ENCODE measurements at regions not wholly inside any gene's neighbourhood (a gene's known extent, or its start where the extent isn't known, plus 50 kb on each side); places are given as distances from the start of the nearest gene placed in this dataset.
"Not testable (repeated sequence)": the region's sequence is repeated elsewhere in the genome, so short reads cannot be mapped to it uniquely, and the experiment has no call there.

DNA sequence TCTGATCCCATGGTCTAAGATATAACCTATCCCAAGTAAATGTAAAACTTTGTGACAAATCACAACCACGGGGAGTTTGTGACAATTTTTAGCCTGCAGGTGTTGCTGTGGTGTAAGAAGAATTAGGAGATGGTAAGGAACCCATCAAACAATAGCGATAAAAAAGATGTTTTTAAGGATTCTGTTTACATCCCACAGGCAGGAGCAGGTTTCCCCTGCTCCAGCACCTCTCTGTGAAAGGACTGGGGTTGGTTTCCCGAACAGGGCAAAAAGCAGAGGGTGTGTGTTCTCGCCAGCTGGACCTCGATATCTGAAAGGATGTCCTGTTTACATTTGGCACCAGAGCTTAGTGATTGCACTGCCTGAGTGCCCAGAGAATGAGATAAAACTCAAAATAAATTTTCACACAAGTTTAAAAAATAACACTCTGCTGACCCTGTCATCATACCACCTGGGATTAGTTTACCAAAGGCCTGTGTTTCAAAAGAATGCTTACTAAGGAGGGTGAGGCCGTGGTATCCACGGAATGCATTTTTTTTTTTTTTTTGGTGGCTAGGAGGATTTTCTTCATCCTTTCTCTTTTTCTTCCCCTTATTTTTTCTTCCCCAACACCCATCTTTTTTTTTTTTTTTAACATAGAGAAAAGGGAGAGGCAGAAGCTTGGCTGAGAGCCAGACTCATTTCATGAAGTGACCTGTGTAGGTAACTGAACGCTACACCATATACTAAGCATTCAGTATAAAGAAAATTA lies 151.8 kb upstream of the DPH6 start:
- no peak for DNase-seq

DNA sequence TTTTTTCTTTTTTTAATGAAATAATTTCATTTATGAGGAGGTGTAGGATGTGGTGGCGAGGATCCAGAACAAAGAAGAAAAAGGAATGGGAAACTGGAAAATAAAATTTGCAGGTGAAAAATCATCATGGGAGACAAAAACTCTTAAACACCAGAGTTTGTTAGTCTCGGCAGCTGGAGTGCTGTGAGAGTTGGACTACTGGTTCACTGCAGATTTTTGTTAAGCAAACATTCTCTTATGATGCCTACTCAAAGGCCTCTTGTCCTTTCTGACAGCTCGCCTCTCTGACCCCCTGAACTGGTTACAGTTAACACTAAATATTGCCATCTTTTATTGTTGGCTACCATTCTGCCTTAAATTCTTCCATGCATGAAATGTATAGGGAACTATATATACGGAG lies 152.4 kb upstream of the DPH6 start:
- no peak for DNase-seq

DNA sequence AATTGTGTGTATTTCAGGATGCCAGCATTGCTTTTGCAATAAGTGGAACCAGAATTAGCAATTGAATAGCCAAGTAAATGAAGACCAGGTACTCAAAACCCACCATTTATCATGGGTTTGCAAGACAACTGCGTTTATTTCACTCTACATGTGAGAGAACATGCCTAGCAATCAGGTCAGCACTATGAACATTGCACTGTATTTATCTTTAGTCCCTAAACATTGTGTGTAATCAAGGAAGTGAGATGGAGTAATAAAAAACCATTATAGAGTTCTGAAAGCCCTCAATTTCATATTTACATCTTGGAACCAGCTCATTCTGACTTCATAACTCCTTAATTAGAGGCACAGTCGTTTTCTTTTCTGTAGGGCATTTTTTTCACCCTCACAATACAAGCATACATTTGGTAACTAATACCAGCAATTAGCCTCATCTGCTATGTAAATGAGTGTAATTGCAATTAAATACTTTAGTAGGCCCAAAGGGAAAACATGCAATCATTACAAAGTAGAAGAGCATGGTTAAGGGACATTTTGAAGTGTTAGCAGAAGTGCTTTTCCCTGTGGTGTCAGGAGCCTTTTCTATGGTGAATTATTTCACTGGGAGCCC lies 153.1 kb upstream of the DPH6 start:
- no peak for DNase-seq

DNA sequence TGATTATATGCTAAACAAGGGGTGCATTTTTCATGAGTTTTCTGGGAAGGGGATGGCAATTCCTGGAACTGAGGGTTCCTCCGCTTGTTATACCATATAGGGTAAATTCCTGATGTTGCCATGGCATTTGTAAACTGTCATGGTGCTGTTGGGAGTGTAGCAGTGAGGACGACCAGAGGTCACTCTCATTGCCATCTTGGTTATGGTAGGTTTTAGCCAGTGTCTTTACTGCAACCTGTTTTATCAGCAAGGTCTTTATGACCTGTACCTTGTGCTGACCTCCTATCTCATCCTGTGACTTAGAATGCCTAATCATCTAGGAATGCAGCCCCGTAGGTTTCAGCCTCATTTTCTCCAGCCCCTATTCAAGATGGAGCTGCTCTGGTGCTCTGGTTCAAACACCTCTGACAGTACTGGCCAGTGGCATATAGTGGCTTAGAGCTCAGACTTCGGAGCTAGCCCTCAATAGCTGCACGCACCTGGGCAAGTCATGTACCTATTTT lies 154.2 kb upstream of the DPH6 start:
- not testable (repeated sequence) for DNase-seq

DNA sequence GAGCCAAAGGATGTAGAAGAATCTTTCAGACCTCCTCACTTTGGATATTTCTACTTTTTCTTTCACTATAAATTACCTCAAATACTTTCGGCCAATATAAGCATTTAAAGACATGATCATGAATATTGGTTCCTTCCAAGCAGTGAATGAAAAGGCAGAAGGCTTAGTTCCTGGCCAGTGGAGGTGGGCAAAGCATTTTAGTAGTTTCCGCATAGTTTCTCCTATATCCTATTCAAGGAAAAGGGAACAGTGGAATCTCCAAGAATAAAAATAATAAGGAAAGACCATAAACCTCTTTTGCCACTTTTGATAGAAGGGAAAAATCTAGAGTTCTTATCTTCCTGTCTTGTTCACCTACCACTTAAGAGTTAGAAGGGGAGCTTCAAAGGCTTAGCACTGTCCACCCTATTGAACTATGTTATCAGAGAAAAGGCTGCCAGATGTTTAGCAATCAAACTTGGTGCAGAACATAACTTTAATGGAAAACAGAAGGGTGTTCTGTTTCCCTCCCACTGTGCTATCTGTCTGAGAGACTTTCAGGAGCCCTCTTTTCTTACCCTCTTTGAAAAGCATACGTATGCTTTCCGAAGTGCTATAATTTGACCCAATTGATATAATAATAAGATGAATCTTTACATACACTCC lies 155.6 kb upstream of the DPH6 start:
- no peak for DNase-seq

DNA sequence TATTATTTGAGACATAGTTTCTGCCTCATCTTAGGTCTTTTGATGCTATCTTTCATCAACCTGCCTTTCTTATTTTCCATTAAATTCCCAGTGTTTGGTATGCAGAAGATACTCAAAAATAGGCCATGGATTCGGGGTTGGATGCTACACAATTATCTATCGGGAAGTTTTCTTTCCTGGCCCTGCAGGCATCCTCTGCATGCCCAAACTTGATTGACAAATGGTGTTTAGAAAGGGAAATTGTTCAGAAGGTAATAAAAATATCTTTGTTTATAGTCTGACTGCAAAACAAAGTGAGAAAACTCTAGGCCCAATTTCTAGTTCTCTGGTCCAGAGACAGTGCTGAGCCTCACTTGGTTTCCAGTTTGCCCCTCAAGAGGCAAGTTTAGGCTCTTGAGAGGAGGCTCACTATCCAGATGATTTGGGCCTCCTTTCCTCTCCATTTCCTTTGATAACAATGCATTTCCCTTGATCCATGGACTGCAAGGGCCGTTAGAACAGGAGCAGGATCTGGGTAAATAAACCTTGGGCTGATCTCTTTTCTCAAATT lies 157.1 kb upstream of the DPH6 start:
- DNase-seq: no peak

DNA sequence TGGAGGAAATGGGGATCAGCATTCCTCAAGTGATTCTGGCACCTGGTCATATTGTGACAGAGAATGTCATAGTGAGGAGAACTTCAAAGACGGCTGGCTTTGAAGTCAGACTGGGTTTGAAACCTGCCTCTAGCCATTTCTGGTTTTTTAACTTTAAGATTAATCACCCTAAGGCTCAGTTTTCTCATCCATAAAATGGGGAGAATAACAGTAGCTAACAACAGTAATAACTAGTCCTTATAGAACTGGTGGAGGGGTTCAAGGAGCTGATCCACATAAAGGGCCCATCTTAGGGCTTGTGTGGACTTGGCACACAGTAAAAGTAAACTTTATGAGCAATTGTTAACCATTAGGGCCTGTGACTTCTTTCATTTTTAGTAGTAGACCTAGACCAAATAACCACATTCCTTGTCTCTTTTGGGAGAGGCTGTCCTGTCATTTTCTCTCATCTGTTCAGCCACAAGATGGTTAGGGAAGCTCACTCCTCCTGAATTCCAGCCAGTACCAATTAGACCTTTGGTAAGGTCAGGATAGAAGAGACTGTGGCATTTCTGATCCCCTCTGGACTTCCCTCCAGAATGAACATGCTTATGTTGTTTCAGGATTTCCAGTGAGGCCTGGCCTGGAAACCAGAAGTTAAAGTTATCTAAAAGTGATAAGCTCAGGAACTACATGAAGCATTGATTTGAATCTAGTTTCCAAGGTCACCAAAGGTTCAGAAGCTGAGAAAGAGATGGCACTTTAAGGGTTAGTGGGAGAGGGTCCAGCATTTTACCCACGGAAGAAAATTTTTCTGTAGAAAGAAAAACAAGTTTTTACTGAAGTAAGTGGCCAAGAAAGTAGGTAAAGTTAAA lies 159.3 kb upstream of the DPH6 start:
- no peak for DNase-seq

DNA sequence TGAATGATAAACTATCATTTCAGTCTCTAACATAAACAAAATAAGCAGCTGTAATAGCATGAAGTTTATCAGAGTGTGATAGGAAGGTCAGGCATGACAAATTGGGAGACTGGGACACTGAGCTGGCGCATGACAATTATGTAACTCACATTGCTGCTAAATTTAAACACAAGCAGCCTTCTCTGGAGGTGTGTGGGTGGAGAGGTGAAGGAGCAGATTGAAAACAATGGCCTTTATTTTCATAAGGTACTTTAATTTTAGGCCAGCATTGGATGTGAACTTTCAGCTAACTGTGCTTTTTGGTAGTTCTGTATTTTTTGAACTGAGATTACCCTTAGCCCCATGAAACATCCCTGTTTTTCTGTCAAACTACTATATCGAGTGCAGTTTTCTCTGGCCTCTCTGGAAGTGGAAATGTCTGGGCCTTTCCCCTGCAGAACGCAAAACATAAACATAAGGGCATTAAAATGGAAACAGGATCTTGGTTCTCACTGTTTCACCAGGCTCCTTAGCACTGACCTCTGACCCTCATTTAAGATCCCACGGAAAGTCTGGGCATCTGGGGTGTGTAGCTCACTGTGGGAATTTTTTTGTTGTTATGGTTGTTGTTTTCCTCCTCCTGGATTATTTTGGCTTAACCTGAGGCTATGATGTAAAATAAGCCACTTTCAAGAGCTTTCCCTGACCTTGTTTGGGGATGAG lies 160.1 kb upstream of the DPH6 start:
- no peak for DNase-seq

DNA sequence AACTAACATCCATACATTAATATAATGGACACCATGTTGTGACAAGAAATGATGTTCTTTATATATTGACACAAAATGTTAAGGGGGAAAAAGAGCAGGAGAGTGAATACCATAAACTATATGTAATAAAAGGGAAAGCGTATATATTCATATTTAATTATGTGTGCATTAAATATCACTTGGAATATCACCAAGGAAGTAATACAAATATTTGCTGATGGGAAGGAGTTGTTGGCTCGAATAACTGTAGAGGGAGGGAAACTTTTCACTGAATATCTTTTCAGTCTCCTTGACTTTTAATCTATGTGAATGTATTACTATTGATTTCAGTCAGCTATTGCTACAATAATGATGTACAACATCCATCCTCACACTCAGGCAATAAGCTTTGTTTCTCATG lies 167.0 kb upstream of the DPH6 start:
- DNase-seq: no peak

DNA sequence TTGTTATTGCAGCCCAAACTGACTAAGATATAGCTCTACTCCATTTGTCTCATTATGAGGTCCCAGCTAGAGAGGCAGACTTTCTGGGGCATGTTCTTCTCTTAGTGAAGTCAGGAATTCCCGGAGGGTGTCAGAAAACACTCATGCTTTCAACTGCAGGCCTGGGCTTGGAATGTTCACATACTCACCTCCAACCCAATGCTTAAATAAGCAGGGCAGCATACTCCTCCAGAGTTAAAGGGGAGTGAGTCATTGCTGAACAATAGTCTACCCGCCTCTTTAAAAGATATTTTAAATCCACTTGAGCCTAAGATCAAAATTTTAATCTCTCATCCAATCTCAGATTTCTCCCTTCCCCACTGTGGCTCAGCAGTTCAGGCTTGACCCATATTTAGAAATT lies 167.8 kb upstream of the DPH6 start:
- no peak for DNase-seq

DNA sequence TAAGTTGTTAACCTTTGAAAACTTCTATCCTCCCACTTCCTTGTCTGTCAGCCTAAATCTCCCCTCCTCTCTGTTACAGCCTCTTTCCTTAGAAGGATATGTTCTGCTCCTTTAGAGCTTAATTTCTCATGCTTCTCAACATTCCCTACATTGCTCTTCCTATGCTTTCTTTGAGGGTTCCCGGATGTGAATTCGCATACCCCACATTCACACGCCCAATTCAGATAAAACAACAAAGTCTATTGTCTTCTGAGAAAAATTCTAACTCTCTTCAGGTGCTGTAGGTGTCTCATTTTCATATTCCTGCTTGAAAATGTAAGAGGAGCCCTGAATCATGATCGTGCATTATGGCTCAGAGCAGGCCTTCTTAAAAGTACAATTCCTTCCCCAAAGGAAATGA lies 171.8 kb upstream of the DPH6 start:
- no peak for DNase-seq

DNA sequence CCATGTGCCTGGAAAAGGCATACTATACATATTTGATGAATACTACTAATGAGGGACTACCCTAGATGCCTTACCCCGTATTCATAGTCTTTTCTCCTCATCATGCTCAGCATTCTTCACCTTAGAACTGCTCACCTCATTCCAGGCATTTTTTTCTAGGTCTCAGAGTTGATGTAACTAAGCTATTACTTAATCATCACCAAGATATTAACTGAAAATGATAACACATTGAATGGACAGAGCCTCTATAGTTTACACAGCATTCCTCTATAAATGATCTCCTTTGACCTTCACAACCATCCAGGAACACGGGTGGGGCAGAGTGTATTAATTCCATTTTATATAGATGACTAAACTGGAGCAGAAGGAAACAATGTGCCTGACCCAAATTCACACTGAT lies 174.1 kb upstream of the DPH6 start:
- DNase-seq: no peak

DNA sequence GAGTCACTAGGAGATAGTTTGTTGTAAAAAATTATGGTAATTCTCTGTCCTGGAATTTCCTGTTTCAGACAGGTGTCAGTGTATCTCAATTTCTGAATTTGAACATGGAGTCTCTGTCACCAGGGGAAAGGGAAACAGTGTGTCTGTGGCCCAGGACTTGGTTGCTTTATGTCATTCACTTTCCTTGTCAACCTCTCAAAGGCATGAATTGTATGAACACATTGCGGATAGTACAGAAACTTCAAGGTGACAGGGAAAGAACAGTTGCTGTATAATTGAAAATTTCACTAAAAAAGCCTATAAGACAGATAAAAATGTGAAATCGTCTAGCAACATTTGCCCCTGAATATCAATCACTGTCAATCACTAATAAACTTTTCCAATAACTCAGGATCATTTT lies 175.0 kb upstream of the DPH6 start:
- DNase-seq: no peak

DNA sequence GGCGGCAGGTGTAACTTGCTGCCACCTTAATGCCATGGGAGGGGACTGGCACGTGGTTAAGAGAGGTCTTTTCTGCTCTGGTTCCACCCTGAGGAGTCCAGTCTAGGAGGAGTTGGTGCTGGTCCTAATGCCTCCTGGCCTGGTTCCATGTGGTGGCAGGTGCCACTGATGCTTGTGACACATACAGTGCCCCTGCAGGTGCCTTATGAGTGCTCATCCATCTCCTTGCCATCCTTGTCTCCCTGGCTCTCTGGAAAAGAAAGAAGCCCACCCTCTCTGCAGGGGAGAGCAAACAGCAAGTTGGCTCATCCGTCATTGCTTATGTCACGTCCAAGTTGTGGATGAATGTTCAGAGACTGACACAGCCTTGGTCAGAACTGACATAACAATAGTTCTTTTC lies 175.8 kb upstream of the DPH6 start:
- no peak for DNase-seq

DNA sequence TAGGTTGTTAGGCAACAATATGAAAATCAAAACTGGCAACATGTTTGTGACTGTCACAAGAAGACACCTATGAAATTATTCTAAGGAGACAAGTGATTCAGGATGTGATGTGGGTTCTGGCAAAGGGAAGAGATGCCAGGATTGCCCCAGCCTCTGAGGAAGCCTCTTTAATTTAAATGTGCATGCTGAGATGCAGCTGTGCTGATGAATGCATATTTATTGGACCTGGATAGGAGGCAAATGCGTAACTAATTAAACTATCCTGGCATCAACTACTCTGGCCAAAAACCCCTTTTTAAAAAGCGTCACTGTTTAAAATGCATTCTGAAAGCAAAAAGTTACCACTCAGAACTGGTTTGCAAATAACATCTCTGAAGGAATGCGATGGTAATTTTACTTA lies 176.5 kb upstream of the DPH6 start:
- DNase-seq: no peak

DNA sequence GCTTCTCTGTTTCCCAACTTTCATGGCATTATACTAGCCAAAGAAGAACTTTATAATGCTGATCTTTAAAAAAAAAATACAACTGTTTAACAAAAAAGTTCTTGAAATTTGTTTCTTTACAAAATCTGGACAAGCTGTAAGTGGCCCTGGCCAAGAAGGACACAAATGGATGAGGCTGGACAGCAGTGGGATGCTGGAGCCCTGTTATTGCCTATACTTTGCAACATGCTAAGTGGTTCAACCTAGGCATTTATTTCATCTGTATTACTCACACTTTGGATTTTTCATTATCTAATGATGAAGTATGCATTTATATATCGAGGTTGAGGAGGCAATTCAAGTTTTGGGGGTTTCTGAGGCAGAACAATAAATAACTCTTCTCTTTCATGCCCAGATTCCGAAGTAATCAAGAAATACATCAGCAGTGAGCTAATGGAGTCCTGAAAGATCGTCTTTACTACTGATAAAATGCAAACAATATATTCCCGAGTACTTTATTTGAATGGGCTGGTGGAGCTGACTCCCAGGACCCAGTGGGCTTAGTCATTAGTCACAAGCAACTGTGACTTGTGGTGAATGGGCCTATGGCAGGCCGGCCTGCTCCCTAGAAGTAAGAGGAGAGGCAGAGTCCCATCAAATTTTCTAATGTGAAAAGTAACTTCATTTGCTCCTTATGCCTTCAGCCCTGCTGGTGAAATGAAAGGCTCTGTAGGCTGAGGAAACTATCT lies 177.3 kb upstream of the DPH6 start:
- DNase-seq: no peak

DNA sequence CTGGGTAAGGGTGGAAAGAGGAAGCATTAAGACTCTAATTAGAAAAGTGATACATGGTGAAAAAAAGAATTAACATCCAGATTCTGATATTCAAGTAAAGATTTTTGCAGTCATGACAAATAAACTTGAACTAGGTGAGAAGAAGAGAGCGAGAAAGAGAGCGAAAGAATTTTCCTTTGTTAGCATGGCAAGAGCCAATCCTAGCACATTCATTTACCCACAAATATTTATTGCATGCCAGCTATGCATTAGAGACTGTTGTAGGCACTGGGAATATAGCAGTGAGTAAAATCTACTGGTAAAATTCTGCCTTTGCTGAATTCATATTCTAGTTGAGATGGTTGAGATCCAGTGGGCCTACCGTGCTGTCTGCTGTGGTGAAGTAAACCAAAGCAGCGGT lies 177.9 kb upstream of the DPH6 start:
- DNase-seq: no peak

DNA sequence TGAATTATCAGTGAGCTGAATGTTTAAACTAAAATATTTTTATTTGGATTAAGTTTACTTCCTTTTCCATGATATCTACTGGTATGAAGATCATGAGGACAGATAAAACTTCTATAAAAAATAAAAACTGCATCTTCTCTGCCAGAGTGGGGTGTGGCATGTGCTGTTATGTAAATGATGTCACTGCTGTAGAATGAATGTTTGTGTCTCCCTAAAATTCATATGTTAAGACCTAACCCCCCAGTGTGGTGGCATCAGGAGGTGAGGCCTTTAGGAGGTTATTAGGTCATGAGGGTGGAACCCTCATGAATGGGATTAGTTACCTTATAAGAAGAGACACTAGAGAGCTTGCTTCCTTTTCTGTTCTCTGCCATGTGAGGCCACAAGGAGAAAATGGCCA lies 178.7 kb upstream of the DPH6 start:
- DNase-seq: no peak

DNA sequence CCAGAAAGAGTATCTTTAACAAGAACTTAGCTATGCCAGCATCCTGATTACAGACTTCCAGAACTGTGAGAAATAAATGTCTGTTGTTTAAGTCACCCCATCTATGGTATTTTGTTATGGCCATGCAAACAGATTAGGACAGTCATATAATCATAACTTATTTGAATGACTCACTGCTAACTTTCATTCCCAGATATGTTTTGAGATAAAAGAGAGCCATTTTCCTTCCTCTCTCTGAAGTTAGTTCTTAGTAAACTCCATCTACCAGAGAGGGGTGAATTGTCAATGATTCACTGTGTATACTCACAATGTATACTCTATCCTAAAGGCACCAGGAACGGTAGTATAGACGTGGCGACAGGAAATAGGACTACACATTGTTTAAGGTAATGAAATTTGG lies 179.4 kb upstream of the DPH6 start:
- no peak for DNase-seq

DNA sequence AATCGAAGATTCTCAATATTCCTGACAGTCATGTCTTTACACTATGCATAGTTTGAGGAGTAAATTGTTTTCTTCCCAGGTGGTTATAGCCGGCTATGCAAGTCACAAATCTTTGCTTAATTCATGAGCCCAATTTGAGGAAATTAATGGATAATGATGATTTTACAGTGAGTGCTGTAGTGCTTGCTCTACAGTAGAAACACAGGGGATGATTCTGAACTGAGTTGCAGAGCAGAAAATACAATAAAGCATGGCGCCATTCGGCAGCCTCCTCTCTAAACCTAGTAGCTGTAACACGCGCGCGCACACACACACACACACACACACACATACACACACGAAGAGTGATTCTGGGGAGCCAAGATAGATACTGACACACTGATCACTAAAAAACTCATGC lies 181.7 kb upstream of the DPH6 start:
- DNase-seq: no peak

DNA sequence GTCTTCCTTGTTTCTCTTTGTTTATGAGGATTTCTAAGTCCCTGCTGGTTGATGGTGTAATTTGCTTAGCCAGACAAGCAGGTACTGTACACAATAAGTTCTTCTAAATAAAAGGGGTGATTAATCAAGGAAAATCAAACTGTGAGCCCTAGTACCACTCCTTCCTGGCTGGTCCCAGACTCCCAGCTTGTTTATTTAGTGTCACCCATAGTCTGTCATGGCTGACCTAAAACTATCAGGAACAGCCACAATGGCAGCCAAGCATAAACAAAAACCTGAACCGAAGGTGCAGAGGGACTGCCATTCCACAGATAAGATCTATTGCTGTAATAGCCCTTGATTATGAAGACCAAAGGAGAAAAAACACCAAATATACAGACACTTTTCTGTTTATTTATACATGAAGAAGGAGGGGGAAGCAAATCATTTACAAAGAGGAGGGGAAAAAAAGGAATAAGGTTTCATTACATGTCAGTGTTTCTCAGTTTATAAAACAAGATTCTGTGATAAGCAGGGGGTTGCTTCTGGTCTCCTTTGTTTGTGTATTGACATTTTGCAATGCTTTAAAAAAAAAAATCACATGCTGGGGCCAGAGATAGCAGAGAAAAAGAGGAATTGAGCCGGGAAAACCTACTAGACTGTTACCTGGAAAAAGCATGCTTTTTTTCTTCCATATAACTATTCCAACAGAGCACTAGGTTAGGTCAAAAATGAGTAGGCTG lies 182.4 kb upstream of the DPH6 start:
- no peak for DNase-seq

All from SHP77 treated with DMSO at 0.1 percent for 48 hours (cell line).